Left ventricle myocardium inferior (tissue), 1 donor: ENCODE measurements at regions not wholly inside any gene's neighbourhood (a gene's known extent, or its start where the extent isn't known, plus 50 kb on each side); places are given as distances from the start of the nearest gene placed in this dataset.

Experiments used
- DNase-seq: peaks from one replicate; pipeline ENCODE4 v3.0.0-alpha.2; 2020
- H3K27ac ChIP-seq: fragments of 200-600 bp; replicated peaks from 2 replicates; pipeline ENCODE4 v1.8.0; 2021
- H3K27me3 ChIP-seq: fragments of 200-600 bp; 2 replicates; pipeline ENCODE4 v1.8.0; 2021; ENCODE audit warnings: low read depth
- H3K36me3 ChIP-seq: fragments of 200-600 bp; 2 replicates; pipeline ENCODE4 v1.8.0; 2021
- H3K4me1 ChIP-seq: fragments of 200-600 bp; 2 replicates; pipeline ENCODE4 v1.8.0; 2021
- H3K4me3 ChIP-seq: fragments of 200-600 bp; 2 replicates; pipeline ENCODE4 v1.8.0; 2021; ENCODE audit warnings: mild to moderate bottlenecking, moderate library complexity
- H3K9me3 ChIP-seq: fragments of 200-600 bp; replicated peaks from 2 replicates; pipeline ENCODE4 v1.8.0; 2021
- CTCF ChIP-seq: fragments of 200-600 bp; IDR thresholded peaks from 2 replicates; pipeline ENCODE4 v1.8.0; 2021; ENCODE audit warnings: antibody characterized with exemption, mild to moderate bottlenecking, borderline replicate concordance
- intact Hi-C: fragments of 100-400 bp; cut with micrococcal nuclease; formaldehyde crosslinking; loops from one replicate; pipeline ENCODE4 v1.11.0; 2022
- donor health status: DM: no; HTN: yes; CAD: no; lungs with severe emphysema.

GRCh38 chr12:11596141-11596540 is 53.3 kb upstream of the ETV6 start:
- H3K36me3 ChIP-seq, result no peaks in the 10 kb centered on the region
- no peak for TF ChIP-seq CTCF
- H3K27me3 ChIP-seq, result peaks cover 3% of the 10 kb centered on the region
- no peaks in the 10 kb centered on the region for H3K9me3 ChIP-seq
- intact Hi-C loops, result no loop called here
- no peak for DNase-seq
- H3K4me1 ChIP-seq, result peaks cover 3% of the 10 kb centered on the region
- no peak overlapping the region for H3K27ac ChIP-seq
- H3K4me3 ChIP-seq, result no peak overlapping the region

DNA sequence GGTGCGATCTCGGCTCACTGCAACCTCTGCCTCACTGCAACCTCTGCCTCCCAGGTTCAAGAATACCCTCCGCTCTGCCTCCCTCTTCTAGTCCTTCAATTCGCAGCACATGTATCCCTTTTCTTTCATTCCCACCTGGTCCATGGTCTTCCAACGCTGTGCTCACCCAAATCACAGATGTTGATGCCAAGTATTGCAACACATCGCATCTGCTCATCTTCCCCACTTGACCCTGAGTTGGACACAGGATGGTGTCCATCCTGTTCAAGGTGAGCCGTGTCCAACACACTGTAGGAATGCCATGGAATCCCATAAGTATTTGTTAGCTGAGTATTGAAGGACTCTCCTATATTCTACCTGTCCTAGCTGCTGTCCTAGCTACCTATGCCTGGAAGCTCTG is 50.6 kb upstream of the ETV6 start:
- Histone ChIP-seq H3K27ac (no peak overlapping the region), H3K27me3 (no peaks in the 10 kb centered on the region), H3K36me3 (no peaks in the 10 kb centered on the region), H3K4me3 (no peak overlapping the region), H3K9me3 (no peaks in the 10 kb centered on the region), H3K4me1 (peaks cover 3% of the 10 kb centered on the region)
- intact Hi-C loops, result no loop called here
- no peak for TF ChIP-seq CTCF
- no peak for DNase-seq
